Stomach (tissue), 8 donors: ENCODE measurements at regions not wholly inside any gene's neighbourhood (a gene's known extent, or its start where the extent isn't known, plus 50 kb on each side); places are given as distances from the start of the nearest gene placed in this dataset.
"Not testable (repeated sequence)": the region's sequence is repeated elsewhere in the genome, so short reads cannot be mapped to it uniquely, and the experiment has no call there.

ENCODE experiments used
- DNase-seq, 2 donors: peaks; one replicate each; pipeline versions ENCODE4 v3.0.0 to v3.0.0-alpha.2; 2013 to 2019
- H3K27ac ChIP-seq, 5 donors: fragments of 200-600 bp in 4 of 5; sonication (generic) in 4 of 5; one replicate each; pipeline ENCODE4 v1.5.1; 2013 to 2019; ENCODE audit warnings: mild to moderate bottlenecking in 1 of 5, moderate library complexity in 1 of 5
- H3K27me3 ChIP-seq, 3 donors: fragments of 200-600 bp; sonication (generic); one replicate each; pipeline ENCODE4 v1.5.1; 2017 to 2019; ENCODE audit warnings: mixed run types in 1 of 3
- H3K36me3 ChIP-seq, 4 donors: fragments of 200-600 bp; sonication (generic); 1 replicate in 3 of 4; 2 replicates in 1 of 4; pipeline ENCODE4 v1.5.1; 2016 to 2019
- H3K4me1 ChIP-seq, 4 donors: fragments of 200-600 bp; sonication (generic); one replicate each; pipeline ENCODE4 v1.5.1; 2016 to 2019
- H3K4me3 ChIP-seq, 4 donors: fragments of 200-600 bp; sonication (generic) in 3 of 4; one replicate each; pipeline ENCODE4 v1.5.1; 2016 to 2019; ENCODE audit warnings: mild to moderate bottlenecking in 1 of 4
- H3K9me3 ChIP-seq, 4 donors: fragments of 200-600 bp; sonication (generic); one replicate each; pipeline ENCODE4 v1.5.1; 2016 to 2019
- EP300 ChIP-seq: sonication (generic); formaldehyde crosslinking; IDR thresholded peaks from one replicate; pipeline ENCODE4 v1.6.1; 2017; ENCODE audit warnings: antibody characterized with exemption
- POLR2A ChIP-seq, 4 donors: fragments of 450-650 bp; IDR thresholded peaks; one replicate each; pipeline ENCODE4 v1.6.1; 2016; ENCODE audit warnings: antibody characterized with exemption in 4 of 4, control low read depth in 2 of 4, mild to moderate bottlenecking in 1 of 4, moderate library complexity in 1 of 4
- POLR2AphosphoS5 ChIP-seq, 3 donors: sonication (generic); formaldehyde crosslinking; IDR thresholded peaks; one replicate each; pipeline ENCODE4 v1.6.1; 2016; ENCODE audit warnings: antibody characterized with exemption in 3 of 3
- WGBS, 5 donors: extraction: QIAGEN DNeasy Blood & Tissue Kit in 3 of 5; methylation state at CpG; one replicate each; pipeline versions ENCODE4 v1.1.5 to v1.1.7; 2013 to 2018; 5-methylcytosine and 5-hydroxymethylcytosine counted together
- intact Hi-C: fragments of 100-400 bp; cut with DNase I; formaldehyde crosslinking; loops from one replicate; pipeline ENCODE4 v1.15.1; 2023; ENCODE audit warnings: low total_unique reads
- TF ChIP-seq, protein P1 (sequence below), 7 experiments: fragments of 450-650 bp in 4 of 7; fragments of 200-600 bp in 3 of 7; sonication (generic) in 3 of 7; IDR thresholded peaks; one replicate each; pipeline ENCODE4 v1.5.1; 2016 to 2019; ENCODE audit warnings: antibody characterized with exemption in 7 of 7, control low read depth in 2 of 7, mild to moderate bottlenecking in 1 of 7
- donor health status: healthy with polysubstance abuse.
- donor health status: Bipolar disorder and iron deficiency.
- donor health status: healthy.

DNA sequence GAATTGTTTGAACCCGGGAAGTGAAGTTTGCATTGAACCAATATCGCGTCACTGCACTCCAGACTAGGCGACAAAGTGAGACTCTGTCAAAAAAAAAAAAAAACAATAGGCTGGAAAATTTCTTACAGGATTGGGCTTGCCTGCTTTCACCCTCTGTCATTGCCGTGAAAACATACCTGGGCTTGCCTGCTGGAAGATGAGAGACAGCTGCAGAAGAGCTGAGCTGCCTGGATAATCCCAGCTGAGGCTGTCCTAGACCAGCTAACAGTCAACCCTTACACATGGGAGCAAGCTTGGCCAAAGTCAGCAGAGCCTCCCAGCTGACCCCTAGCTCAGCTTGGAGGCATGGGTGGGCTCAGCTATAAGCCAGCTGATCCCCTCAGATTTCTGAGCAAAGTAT, 306.2 kb downstream of the CCSER2 start:
- 77 to 92% (median 88%) methylated on average over 5 of the region's 5 CpGs for WGBS, 5 donors
- no peak overlapping the region for H3K27ac ChIP-seq
- no peak for DNase-seq
- no peaks in the 10 kb centered on the region for H3K27me3 ChIP-seq
- H3K36me3 ChIP-seq, result no peaks in the 10 kb centered on the region
- no peak overlapping the region for H3K4me3 ChIP-seq
- intact Hi-C loops, result no loop called here
- H3K9me3 ChIP-seq, result no peaks in the 10 kb centered on the region
- H3K4me1 ChIP-seq, result no peaks in the 10 kb centered on the region
- TF ChIP-seq POLR2A (IDR thresholded peaks at IDR 0.05), result no peak
- TF ChIP-seq, protein P1, sequence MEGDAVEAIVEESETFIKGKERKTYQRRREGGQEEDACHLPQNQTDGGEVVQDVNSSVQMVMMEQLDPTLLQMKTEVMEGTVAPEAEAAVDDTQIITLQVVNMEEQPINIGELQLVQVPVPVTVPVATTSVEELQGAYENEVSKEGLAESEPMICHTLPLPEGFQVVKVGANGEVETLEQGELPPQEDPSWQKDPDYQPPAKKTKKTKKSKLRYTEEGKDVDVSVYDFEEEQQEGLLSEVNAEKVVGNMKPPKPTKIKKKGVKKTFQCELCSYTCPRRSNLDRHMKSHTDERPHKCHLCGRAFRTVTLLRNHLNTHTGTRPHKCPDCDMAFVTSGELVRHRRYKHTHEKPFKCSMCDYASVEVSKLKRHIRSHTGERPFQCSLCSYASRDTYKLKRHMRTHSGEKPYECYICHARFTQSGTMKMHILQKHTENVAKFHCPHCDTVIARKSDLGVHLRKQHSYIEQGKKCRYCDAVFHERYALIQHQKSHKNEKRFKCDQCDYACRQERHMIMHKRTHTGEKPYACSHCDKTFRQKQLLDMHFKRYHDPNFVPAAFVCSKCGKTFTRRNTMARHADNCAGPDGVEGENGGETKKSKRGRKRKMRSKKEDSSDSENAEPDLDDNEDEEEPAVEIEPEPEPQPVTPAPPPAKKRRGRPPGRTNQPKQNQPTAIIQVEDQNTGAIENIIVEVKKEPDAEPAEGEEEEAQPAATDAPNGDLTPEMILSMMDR (IDR thresholded peaks at IDR 0.05), result no peak
- TF ChIP-seq EP300, result no peak
- no peak for TF ChIP-seq POLR2AphosphoS5 (IDR thresholded peaks at IDR 0.05)

DNA sequence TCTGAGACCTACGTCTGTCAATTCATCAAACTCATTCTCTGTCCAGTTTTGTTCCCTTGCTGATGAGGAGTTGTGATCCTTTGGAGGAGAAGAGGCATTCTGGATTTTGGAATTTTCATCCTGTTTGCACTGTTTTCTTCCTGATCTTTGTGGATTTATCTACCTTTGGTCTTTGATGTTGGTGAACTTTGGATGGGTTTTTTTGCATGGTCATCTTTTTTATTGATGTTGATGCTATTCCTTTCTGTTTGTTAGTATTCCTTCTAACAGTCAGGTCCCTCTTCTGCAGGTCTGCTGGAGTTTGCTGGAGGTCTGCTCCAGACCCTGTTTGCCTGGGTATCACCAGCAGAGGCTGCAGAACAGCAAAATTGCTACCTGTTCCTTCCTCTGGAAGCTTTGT, 322.2 kb downstream of the CCSER2 start:
- H3K27ac ChIP-seq, H3K27me3 ChIP-seq, H3K4me1 ChIP-seq, intact Hi-C loops, H3K4me3 ChIP-seq, H3K36me3 ChIP-seq, DNase-seq, H3K9me3 ChIP-seq: not testable (repeated sequence)
- WGBS, 5 donors, result 65 to 85% (median 79%) methylated on average over 1 of the region's 1 CpG

DNA sequence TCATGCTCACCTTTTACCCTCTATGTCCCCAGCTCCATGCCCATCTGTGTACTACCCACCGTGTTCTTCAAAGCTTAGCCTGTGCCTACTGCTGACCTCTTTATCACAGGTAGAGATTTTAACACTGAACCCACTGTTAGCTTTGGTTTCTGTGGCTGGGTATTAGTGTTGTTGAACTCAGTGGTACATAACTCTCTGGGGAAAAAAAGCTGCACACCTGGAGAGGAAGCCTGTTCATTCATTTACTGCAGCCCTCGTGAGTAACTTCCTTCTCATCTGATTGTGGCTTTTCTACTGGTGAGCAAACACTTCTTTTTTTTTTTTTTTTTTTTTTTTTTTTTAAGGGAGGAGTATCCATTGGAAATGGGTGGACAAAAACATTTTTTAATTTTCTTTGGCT, 326.3 kb downstream of the CCSER2 start:
- Histone ChIP-seq H3K9me3 (no peaks in the 10 kb centered on the region), H3K4me3 (no peak overlapping the region), H3K27ac (no peak overlapping the region), H3K36me3 (no peaks in the 10 kb centered on the region), H3K27me3 (peaks cover 0 to 9% (median 0%) of the 10 kb centered on the region in 3 donors), H3K4me1 (no peaks in the 10 kb centered on the region)
- TF ChIP-seq POLR2AphosphoS5 (IDR thresholded peaks at IDR 0.05) (no peak), POLR2A (IDR thresholded peaks at IDR 0.05) (no peak), EP300 (no peak)
- TF ChIP-seq, protein P1 (IDR thresholded peaks at IDR 0.05), result no peak
- WGBS, 5 donors, result 11 to 39% (median 22%) methylated on average over 2 of the region's 2 CpGs
- intact Hi-C loops, result no loop called here
- no peak for DNase-seq

DNA sequence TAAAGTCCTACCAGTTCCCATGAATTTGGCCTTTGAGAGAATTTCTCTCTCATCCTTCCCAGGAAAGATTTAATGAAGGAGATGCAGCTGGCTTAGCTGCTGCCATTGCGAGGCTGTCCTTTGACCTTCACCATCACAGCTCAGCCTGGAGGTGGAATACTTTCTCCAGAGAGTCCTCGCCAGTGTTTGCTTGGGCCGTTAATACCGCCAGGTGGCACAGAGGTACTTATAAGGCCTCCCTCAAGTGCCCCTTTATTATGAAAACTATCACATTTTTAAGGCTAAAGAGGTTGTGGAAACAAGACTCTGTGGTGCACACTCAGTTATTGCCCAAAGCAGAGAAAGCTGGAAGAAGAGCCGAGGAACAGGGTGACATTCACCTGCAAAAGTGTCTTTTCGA, 330.6 kb downstream of the CCSER2 start:
- 81 to 90% (median 87%) methylated on average over 6 of the region's 6 CpGs for WGBS, 5 donors
- no peak overlapping the region for H3K27ac ChIP-seq
- TF ChIP-seq POLR2A (IDR thresholded peaks at IDR 0.05), result no peak
- H3K4me1 ChIP-seq, result no peaks in the 10 kb centered on the region
- H3K36me3 ChIP-seq, result no peaks in the 10 kb centered on the region
- H3K9me3 ChIP-seq, result no peaks in the 10 kb centered on the region
- no peak overlapping the region for H3K4me3 ChIP-seq
- intact Hi-C loops, result no loop called here
- no peak for DNase-seq
- H3K27me3 ChIP-seq, result peaks cover 0 to 4% (median 0%) of the 10 kb centered on the region in 3 donors

DNA sequence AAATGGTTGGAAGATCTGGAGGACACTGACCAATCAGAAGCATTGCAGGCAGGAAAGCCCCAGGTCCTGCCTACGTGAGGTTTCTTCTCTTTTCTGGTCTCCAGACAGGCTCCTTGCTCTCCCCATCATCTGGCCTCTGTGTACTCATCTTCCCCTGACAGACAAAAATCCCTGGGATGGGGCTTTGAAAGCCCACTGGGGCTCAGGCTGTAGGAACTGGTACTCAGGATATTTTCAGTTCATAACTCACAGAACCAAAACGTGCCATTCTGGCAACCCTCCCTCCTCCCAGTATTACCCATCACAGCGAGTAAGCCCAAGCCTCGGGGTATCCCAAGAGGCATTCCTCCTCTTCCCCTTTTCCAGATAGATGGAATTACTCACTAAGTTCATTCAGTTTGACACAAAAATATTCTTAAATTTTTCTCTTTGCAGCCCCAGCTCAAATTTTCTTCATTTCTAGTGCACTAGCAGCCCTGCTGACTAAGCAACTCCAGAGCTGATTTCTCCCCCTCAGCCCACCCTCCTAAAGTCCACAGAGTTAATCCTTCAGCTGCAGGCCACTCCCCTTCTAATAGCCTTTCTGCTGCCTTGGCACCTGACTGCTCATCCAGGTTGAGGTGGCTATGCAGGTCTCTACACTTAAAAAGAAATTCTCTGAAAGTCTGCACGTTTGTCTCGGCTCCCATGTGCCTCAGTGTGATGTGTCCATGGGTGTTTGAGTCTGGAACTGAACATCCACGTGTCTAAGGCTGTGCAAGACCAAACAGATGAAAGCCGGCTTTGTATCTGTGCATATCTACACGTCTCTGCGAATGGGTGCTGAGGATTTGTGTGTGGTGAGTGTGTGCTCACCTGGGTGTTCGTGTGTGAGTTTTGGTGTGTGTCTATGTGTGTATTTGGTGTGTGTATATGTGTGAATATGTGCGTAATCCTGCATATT, 331.4 kb downstream of the CCSER2 start:
- Histone ChIP-seq H3K36me3 (no peaks in the 10 kb centered on the region), H3K27ac (no peak overlapping the region), H3K4me1 (no peaks in the 10 kb centered on the region), H3K27me3 (peaks cover 0 to 4% (median 0%) of the 10 kb centered on the region in 3 donors), H3K4me3 (no peak overlapping the region), H3K9me3 (no peaks in the 10 kb centered on the region)
- intact Hi-C loops, result no loop called here
- TF ChIP-seq, protein P1 (IDR thresholded peaks at IDR 0.05), result no peak
- no peak for TF ChIP-seq POLR2AphosphoS5 (IDR thresholded peaks at IDR 0.05)
- no peak for TF ChIP-seq POLR2A (IDR thresholded peaks at IDR 0.05)
- TF ChIP-seq EP300, result no peak
- DNase-seq, result peak in 1 of 2 donors; percentile 7
- WGBS, 5 donors, result 61 to 67% (median 64%) methylated on average over 12 of the region's 12 CpGs
